ENCODE measurements at regions not wholly inside any gene's neighbourhood (a gene's known extent, or its start where the extent isn't known, plus 50 kb on each side); places are given as distances from the start of the nearest gene placed in this dataset.

- Mint-ChIP-seq H3K27ac (ENCODE audit: unreplicated experiment) (no peak overlapping the region), H3K36me3 (ENCODE audit: unreplicated experiment) (no peaks in the 10 kb centered on the region), H3K4me3 (ENCODE audit: unreplicated experiment) (no peak overlapping the region), H3K27me3 (ENCODE audit: unreplicated experiment) (peaks cover 11% of the 10 kb centered on the region), H3K4me1 (ENCODE audit: unreplicated experiment) (no peaks in the 10 kb centered on the region), H3K9me3 (ENCODE audit: unreplicated experiment) (no peaks in the 10 kb centered on the region)
- TF ChIP-seq CTCF (IDR thresholded peaks at IDR 0.05) = no peak
- no peak for DNase-seq (ENCODE audit: extremely low spot score, unreplicated experiment)
Measured at GRCh38 chr12:78764913-78765312, 99.7 kb upstream of the SYT1 start.

- Mint-ChIP-seq H3K27me3 (ENCODE audit: unreplicated experiment) (peaks cover 25% of the 10 kb centered on the region), H3K4me3 (ENCODE audit: unreplicated experiment) (no peak overlapping the region), H3K4me1 (ENCODE audit: unreplicated experiment) (no peaks in the 10 kb centered on the region), H3K36me3 (ENCODE audit: unreplicated experiment) (no peaks in the 10 kb centered on the region), H3K9me3 (ENCODE audit: unreplicated experiment) (no peaks in the 10 kb centered on the region), H3K27ac (ENCODE audit: unreplicated experiment) (no peak overlapping the region)
- no peak for TF ChIP-seq CTCF (IDR thresholded peaks at IDR 0.05)
- no peak for DNase-seq (ENCODE audit: extremely low spot score, unreplicated experiment)
Measured at GRCh38 chr12:78767264-78767981, 97.2 kb upstream of the SYT1 start.

GRCh38 chr12:78778339-78778738 lies 86.2 kb upstream of the SYT1 start:
- H3K27ac Mint-ChIP-seq (ENCODE audit: unreplicated experiment) = no peak overlapping the region
- H3K36me3 Mint-ChIP-seq (ENCODE audit: unreplicated experiment) = no peaks in the 10 kb centered on the region
- no peak overlapping the region for H3K4me3 Mint-ChIP-seq (ENCODE audit: unreplicated experiment)
- H3K4me1 Mint-ChIP-seq (ENCODE audit: unreplicated experiment) = no peaks in the 10 kb centered on the region
- H3K27me3 Mint-ChIP-seq (ENCODE audit: unreplicated experiment) = peaks cover 27% of the 10 kb centered on the region
- no peak for DNase-seq (ENCODE audit: extremely low spot score, unreplicated experiment)
- no peaks in the 10 kb centered on the region for H3K9me3 Mint-ChIP-seq (ENCODE audit: unreplicated experiment)
- TF ChIP-seq CTCF (IDR thresholded peaks at IDR 0.05) = no peak

GRCh38 chr12:78787576-78787975 lies 77.0 kb upstream of the SYT1 start:
- no peak overlapping the region for H3K4me3 Mint-ChIP-seq (ENCODE audit: unreplicated experiment)
- no peak overlapping the region for H3K27ac Mint-ChIP-seq (ENCODE audit: unreplicated experiment)
- no peaks in the 10 kb centered on the region for H3K4me1 Mint-ChIP-seq (ENCODE audit: unreplicated experiment)
- no peak for DNase-seq (ENCODE audit: extremely low spot score, unreplicated experiment)
- peaks cover 31% of the 10 kb centered on the region for H3K27me3 Mint-ChIP-seq (ENCODE audit: unreplicated experiment)
- H3K36me3 Mint-ChIP-seq (ENCODE audit: unreplicated experiment) = no peaks in the 10 kb centered on the region
- no peak for TF ChIP-seq CTCF (IDR thresholded peaks at IDR 0.05)
- no peaks in the 10 kb centered on the region for H3K9me3 Mint-ChIP-seq (ENCODE audit: unreplicated experiment)

GRCh38 chr12:78790148-78790547 lies 74.4 kb upstream of the SYT1 start:
- no peak for DNase-seq (ENCODE audit: extremely low spot score, unreplicated experiment)
- Mint-ChIP-seq H3K4me1 (ENCODE audit: unreplicated experiment) (no peaks in the 10 kb centered on the region), H3K4me3 (ENCODE audit: unreplicated experiment) (no peak overlapping the region), H3K27ac (ENCODE audit: unreplicated experiment) (no peak overlapping the region), H3K27me3 (ENCODE audit: unreplicated experiment) (peaks cover 22% of the 10 kb centered on the region), H3K36me3 (ENCODE audit: unreplicated experiment) (no peaks in the 10 kb centered on the region), H3K9me3 (ENCODE audit: unreplicated experiment) (no peaks in the 10 kb centered on the region)
- no peak for TF ChIP-seq CTCF (IDR thresholded peaks at IDR 0.05)

All from osteocyte (in vitro differentiated cells).